NB4 (cell line): ENCODE measurements at regions not wholly inside any gene's neighbourhood (a gene's known extent, or its start where the extent isn't known, plus 50 kb on each side); places are given as distances from the start of the nearest gene placed in this dataset.

Source experiments
- DNase-seq: peaks from one replicate; pipeline ENCODE4 v3.0.0; 2010; ENCODE audit warnings: low read depth
- H3K4me3 ChIP-seq: one replicate; pipeline ENCODE4 v1.5.1; 2011; ENCODE audit warnings: mild to moderate bottlenecking, low read depth, low read length, moderate library complexity
- CTCF ChIP-seq: IDR thresholded peaks from one replicate; pipeline ENCODE4 v1.5.1; 2012; ENCODE audit warnings: low read depth, low read length
- MAX ChIP-seq: IDR thresholded peaks from 2 replicates; pipeline ENCODE4 v1.6.1; 2011; ENCODE audit warnings: low read depth, low read length
- MYC ChIP-seq: IDR thresholded peaks from 2 replicates; pipeline ENCODE4 v1.6.1; 2011; ENCODE audit warnings: low read depth, low read length
- POLR2A ChIP-seq: IDR thresholded peaks from 2 replicates; pipeline ENCODE4 v1.6.1; 2011; ENCODE audit warnings: mild to moderate bottlenecking; ENCODE audit not compliant: insufficient read length; ENCODE audit errors: extremely low read depth

- TF ChIP-seq CTCF, result no peak
- no peak for TF ChIP-seq MAX
- TF ChIP-seq MYC, result no peak
- TF ChIP-seq POLR2A, result no peak
- no peak for DNase-seq
- no peak overlapping the region for H3K4me3 ChIP-seq
Observed at GRCh38 chr11:38461751-38462150, 1863.7 kb upstream of the RAG2 start.

- no peak overlapping the region for H3K4me3 ChIP-seq
- peak; percentile 6 for DNase-seq
- TF ChIP-seq POLR2A (no peak), MYC (no peak), CTCF (no peak), MAX (no peak)
Observed at GRCh38 chr11:38460896-38461295, 1862.9 kb upstream of the RAG2 start.

- no peak overlapping the region for H3K4me3 ChIP-seq
- TF ChIP-seq POLR2A (no peak), MYC (no peak), CTCF (no peak), MAX (no peak)
- DNase-seq, result no peak
Observed at GRCh38 chr11:38460429-38460828, 1862.4 kb upstream of the RAG2 start.

GRCh38 chr11:38456371-38456770 lies 1858.3 kb upstream of the RAG2 start:
- no peak overlapping the region for H3K4me3 ChIP-seq
- no peak for DNase-seq
- no peak for TF ChIP-seq POLR2A
- no peak for TF ChIP-seq MYC
- no peak for TF ChIP-seq MAX
- TF ChIP-seq CTCF, result no peak

- no peak overlapping the region for H3K4me3 ChIP-seq
- no peak for DNase-seq
- no peak for TF ChIP-seq MYC
Observed at GRCh38 chr11:38448284-38448683, 1850.2 kb upstream of the RAG2 start.

- no peak overlapping the region for H3K4me3 ChIP-seq
- DNase-seq, result no peak
- TF ChIP-seq MAX (no peak), MYC (no peak), POLR2A (no peak), CTCF (no peak)
Observed at GRCh38 chr11:38446336-38446735, 1848.3 kb upstream of the RAG2 start.
